GM21528 (cell line): ENCODE measurements at regions not wholly inside any gene's neighbourhood (a gene's known extent, or its start where the extent isn't known, plus 50 kb on each side); places are given as distances from the start of the nearest gene placed in this dataset.

Experiments used
- ATAC-seq: cut with Tn5 transposase; IDR thresholded peaks from one replicate; pipeline ENCODE4 v1.9.1; 2021; ENCODE audit warnings: mild to moderate bottlenecking, moderate library complexity; ENCODE audit not compliant: unreplicated experiment, low FRiP score

DNA sequence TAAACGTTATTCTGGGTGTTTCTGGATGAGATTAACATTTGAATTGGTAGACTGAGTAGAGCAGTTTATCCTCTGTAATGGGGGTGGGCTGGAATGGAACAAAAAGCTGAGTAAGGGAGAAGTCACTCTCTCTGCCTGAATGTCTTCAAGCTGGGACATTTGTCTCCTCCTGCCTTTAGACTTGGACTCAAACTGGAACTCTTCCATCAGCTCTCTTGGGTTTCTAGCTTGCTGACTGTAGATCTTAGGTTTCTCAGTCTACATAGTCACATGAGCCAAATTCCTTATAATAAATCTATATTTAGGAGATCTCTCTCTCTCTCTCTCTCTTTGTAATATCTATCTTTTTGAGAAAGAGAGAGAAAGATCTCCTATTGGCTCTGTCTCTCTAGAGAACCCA, 553.3 kb upstream of the CDH11 start:
- ATAC-seq, result no peak

DNA sequence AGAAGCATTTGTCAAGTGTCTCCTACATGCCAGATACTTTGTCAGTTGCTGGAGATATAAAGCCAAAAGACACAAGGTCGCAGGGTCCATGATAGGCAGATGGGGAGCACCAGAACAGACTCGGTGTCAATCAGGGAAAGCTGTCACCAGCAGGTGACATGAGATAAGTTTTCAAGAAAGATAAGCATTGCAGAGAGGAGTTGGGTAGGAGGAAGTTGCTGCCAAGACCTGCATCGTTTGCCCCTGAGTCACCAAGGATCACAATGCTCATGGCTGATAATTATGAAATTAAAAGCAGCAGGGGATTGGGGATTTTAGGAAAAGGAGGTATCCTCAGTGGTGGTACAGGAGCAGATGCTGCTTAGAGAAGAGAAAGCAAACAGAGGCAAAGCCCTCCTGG, 551.1 kb upstream of the CDH11 start:
- ATAC-seq, result no peak

DNA sequence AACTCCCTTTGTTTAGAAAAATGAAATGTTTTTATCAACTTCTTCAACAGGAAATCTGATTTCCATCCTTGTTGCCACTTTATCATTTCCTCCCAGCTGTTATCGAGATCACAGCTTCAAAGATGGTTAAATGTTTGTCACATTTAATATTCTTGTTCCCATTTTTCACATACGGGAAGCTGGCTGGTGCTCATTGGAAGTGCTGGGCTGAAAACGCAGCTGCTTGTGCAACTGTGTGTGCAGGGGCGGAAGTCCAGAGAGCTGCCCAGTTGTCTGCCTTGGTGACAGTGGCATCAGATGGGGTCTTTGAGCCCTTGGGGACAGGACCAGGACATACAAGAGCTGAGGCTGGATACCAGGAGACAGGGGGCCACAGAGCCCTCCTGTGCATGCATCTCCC, 549.2 kb upstream of the CDH11 start:
- no peak for ATAC-seq

DNA sequence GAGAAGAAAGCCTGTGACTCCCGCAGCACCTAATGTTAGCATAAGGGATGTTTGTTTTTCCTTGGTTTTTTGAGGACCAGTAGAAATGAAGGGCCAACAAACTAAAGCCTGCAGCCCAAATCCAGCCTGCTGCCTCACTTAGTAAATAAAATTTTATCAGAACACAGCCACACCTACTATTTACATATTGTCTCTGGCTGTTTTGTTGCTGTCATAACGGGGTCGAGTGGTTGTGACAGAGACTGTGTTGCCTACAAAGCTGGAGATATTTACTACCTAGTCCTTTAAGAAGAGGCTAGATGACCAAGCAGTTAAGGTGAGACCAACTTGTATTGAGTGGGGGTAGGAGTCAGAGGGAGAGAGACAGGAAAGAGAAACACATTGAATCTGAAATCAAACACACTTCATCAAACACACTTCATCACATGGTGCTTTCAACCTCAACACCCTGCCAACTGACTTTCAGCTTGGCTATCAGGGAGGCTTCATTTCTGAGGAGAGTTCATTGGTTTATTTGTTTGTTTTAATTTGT, 546.3 kb upstream of the CDH11 start:
- no peak for ATAC-seq

DNA sequence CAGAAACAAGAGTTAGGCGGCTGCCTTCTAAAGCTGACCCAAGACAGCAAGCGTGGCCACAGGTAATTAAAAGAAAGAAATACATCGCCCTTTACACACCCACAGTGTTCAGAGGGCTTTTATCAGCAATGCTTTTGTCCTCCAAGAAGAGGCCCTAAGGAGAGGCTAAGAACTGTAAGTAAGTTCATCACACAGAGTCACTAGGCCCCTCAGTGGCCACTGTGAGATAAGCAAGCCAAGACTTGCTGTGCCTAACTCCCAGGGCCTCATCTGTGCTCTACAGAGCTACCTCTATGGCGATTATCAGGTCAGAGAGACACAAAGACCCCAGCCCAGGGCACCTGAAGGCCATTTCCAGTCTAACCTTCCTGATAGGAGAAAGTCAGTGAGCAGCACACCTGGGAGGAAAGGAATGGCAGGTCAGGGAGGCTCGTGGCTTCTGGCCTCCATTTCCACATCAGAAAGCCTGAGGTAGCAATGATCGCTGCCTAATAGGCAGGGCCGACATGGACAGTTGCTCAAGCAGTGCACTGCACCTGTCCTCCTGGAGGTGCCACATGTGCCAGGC, 545.2 kb upstream of the CDH11 start:
- ATAC-seq, result no peak

DNA sequence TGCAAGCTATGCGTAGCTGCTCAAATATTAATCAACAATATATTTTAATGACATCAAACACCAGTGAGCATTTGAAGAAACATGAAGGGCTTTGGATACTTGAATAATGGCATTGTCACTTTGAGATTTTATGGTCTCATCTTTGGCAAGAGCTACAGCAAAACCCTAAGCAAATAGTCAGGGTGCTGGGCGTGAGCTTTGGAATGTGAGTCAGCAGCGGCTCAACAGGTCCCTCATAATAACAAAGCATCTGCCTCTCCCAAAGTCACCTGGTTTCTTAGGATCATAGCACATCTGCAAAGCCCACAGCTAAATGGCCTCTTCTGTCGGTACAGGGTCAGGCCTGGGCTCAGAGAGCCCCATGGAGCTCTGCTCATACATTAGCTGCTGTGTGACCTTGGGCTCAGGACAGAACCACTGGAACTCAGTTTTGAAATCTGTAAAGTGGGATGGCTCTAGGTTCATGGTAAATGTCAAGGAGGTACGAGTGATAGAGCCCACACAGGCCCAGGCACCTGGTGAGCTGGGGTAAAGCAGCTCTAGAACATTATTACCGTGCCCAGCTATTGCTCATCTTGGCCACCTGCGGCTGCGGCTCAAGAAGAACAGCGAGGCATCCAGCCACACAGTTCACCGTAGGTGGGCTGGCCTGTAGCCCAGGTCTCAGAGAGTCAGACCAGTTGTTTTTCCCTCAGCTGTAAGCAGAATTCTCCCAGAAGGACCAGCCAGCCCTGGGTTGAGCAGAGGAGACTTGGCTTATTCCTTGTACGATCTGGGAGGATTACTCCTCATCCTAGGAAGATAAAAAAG, 544.5 kb upstream of the CDH11 start:
- no peak for ATAC-seq

DNA sequence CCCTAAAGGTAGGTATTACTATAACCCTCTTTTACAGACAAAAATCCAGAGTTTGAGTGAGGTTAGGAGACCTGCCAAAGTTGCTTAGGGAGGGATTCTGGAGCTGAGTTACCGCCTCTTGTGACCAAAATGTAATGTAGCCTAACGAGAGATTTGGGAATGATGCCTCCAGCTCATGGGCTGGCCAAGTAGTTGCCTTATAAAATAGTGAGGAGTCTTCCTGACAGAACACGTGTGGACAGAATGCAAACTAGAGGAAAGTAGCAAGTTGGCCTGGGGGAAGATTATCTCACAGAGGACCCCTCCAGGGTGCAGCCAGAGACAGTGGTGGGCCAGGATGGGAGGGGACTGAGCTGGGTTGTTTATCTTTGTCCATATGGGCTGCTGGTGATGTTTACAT, 543.7 kb upstream of the CDH11 start:
- ATAC-seq, result no peak

DNA sequence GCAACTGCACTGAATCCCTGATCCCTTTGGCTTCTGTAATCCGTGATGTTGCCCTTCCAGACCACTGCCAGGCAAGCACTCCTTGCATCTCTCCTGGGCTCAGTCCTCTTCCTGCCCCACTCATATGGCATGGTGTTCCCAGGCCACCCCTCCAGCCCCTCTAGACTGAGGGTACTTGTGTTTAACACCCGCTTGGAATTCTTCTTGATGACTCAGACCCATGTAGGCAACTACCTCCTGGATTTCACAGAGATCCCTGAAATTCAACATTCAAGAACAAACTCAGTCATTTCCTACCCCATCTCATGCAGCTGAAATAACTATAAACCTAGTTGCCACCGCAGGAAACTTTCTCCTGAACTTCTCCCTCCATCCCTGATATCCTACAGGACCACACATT, 541.9 kb upstream of the CDH11 start:
- no peak for ATAC-seq

DNA sequence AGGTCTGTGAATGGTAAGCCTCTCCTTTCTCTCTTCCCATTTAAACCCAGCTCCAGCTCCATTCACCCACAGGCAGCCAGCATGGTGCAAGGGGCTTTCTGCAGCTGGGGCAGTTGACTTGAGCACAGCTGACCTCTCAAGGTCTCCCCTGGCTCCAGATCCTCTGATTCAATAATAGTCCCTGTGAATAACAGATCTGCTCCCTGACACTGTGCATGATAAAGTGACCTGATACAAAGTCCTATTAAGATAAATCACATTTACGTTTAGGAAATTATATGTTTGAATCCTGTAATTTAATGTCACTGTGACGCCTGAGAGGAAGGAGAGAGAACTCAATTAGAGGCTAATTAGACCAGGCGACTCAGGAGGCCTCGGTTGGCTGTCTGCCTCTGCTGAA, 540.4 kb upstream of the CDH11 start:
- ATAC-seq, result no peak

DNA sequence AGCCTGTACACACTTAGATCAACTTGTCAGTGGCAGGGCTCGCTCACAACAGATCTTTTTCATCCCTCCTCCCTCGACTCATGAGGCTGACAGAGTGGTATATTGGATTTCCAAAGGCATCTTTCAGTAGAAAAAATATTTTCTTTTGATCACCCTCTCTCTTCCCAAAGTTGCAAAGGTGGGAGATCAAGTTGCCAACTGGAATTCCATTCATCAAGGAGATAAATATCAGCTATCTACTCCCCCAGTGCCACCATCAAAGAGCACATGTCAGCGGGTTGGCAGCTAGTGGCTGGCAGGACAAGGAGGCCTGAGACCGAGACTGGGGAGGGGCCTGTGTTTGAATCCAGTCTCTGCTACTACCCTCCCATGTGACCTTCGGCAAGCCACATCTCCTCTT, 539.7 kb upstream of the CDH11 start:
- ATAC-seq, result no peak

DNA sequence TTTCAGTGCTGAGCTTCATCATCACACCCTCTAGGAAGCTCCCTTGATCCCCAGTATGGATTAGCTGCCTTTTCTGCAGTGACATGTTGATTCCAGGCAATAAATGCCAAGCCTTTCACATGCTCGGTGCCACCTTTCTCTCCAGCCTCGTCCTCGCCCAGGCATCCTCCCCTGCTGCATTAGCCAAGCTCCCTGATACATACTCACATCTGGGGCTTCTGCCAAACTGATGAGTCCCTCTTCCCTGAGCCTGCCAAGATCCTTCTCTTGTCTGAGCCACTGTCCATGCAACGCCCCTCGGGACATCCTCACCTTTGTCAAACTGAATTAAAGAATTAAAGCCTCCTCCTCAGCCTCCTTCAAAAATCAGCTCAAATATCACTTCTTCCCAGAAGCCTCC, 538.5 kb upstream of the CDH11 start:
- ATAC-seq, result no peak

DNA sequence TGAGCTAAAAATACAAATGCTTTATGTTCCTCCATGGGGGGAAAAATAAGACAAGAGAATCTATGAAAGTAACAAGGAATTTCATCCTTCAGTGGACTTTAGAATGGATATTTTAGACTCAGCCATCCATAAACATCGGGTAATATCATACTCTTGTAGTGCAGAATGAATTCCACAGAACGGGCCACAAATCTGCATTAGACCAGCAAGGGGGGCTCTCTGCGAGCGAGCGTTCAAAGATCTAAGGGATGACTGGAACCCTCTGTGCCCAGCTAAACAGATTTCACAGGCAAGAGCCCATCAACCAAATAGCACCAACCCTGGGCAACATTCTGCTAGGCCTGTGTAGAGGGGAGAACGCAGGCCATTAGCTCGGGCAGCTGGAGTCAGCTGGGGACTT, 537.9 kb upstream of the CDH11 start:
- no peak for ATAC-seq

DNA sequence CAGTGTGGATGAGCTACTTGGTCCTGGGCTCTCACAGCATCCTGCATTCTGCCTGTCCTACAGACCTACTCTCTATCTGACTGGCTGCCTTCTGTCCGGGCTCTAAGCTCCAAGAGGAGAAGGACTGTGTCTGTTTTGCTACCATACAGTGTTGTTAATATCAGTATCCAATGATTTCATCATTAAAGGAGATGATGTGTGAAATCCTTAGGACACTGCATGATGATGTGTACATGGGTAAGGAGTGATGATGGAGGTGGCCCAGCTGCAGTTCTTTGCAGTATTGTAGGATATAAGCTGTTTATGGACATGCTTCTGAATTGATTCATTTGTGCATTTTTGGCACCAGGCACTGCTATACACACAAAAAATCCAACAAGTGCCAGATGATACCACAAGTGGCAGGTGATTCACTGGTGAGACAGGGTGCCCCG, 536.9 kb upstream of the CDH11 start:
- ATAC-seq, result no peak

DNA sequence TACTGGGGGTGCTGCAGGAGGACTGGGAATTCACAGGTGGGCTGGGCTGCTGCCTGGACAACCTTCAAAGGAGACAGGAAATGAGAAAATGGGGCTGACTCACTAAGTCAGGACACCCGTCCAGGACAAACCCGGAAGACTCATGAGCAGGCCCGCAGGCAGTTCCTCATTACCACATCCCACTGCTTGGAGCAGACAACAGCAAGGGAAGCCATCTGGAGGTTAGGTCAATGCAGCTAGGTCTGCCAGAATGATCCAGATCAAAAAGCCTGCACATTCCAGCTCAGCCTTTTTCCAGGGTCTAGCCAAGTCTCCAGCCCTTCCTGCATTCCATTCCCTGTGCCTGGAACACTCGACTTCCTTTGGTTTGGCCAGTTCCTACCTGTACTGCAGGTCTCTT, 536.5 kb upstream of the CDH11 start:
- no peak for ATAC-seq

DNA sequence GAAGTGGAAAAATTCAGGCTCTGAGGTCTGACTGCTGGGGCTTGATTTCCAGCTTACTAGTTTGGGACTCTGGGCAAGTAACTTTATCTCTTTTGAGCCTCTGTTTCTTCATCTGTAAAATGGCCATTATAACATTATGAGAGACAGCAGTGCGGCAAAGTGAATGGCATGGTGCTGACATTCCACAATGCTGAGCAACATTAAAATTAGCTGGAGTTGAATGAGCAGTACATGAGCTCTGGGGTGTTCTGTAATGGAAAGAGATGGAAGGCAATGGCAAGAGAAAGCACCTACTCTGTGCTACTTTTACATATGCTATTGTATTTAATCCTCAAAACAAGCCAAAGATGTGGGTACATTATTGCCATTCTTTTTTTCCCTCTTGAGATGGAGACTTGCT, 535.7 kb upstream of the CDH11 start:
- no peak for ATAC-seq

DNA sequence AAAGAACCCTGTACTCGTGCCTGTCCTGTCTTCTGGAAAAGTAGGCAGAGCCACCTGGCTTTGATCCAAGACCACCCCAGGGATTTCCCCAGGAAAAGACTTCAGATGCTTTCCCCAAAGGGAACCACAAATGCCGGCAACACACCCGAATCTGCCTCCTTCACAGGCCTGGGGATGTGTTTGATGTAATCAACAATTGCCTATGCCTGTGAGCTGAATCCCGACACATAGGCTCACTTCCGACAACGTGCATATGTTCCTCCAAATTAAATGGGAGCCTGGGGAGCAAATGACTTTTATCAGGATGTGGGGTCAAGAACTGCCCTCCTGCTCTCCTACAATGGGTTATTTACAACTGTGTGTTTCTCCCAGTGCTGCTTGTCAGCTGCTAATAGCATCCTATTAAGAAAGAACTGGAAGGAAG, 535.2 kb upstream of the CDH11 start:
- no peak for ATAC-seq

DNA sequence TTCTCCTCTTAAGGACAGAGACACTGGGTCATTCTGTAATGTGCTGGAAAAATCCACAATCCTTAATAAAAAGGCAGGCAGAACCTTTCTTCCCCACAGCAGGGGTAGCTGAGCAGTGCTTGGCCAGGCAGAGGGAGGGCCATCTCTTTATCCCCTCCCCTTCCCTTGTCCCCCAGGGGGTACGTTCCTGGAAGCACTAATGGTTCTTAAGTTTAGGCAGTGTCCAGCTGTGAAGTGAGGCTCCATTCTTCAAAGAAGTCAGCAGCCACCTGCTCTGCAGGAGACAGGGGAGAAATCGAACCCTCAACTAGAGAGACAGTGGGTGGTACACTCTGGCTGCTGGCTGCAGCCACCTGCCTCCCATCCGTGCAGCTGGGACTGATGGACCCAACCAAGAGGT, 533.9 kb upstream of the CDH11 start:
- ATAC-seq, result no peak

DNA sequence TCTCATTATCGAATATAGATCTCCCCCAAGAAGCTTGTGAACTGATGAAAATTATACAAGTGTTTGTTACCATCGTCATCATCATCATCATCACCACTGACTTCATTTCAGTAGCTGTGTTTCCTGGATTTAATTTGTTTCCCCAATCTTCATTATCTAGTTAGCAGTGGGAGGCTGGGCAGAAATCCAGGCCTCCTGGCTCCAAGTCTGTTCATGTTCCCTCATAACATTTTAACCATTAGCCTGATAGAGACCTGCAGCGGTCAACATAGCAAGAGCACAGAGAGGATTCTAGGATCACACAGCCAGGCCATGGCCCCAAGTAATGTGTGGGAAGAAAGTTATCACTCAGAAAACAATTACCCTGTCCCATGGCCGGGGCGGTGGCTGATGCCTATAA, 526.2 kb upstream of the CDH11 start:
- no peak for ATAC-seq

DNA sequence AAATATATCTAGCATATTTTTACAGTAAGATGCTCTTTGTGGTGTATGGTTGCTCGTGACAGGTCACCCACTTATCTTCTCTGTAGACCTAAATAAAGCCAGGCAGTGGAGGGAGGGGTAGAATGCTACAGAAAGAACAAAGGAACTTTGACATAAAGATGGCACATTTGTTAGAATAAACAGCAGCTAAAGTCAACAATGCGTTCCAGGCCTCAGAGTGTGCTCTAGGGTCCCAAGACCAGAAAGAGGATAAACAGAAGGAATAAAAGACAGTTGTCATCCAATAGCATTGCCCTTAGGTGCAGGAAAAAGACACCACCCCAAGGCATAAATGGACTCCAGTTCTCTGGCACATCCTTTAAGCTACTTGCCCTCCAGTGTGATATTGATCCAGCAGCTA, 523.0 kb upstream of the CDH11 start:
- no peak for ATAC-seq

DNA sequence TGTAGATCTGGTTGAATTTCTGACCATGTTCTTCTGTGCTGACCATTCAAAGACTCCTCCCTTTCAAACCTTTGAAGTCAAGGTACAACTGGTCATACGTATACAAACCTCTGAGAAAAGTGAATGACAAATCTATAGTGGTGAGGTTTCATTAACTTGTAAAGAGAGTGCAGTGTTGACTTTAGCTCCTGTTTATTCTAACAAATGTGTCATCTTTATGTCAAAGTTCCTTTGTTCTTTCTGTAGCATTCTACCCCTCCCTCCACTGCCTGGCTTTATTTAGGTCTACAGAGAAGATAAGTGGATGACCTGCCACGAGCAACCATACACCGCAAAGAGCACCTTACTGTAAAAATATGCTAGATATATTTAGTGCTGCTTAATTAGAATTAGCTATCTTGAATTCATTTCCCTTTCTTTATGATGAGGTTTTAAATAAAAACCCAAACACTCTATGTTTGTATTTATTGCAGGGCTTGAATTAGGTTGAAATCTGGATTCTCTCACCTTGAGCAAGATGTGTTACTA, 520.0 kb upstream of the CDH11 start:
- ATAC-seq, result no peak

DNA sequence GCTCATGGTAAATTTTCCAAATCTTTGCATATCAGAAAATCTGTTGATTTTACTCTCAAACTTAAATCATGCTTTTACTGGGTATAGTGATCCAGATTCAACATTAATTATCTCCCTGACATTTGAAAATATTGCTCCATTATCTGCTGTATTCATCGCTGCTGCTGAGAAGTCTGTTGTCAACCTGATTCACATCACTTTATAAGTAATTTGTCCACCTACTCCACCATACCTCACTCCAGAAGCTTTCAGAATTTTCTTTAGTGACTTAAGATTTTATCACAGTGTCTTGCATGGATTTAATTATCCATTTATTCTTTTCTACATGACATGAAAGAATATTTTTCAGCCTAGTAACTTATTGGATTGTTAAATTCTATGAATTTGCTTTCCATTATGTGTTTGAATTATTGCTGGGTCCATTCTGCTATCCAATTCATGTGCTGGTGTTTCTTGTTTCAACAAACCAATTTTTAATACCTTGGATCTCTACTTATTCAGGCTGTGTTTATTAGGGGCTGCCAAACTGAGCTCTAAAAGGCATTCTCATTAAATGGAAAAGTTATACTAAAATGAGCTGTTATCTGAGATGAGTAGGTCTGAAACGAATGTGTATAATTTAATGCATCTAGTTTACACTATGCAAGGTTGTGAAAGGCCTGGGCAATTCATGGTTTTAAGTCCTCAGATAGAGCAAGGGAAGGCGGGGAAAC, 519.3 kb upstream of the CDH11 start:
- ATAC-seq, result no peak
